HG02759 (cell line): ENCODE measurements at regions not wholly inside any gene's neighbourhood (a gene's known extent, or its start where the extent isn't known, plus 50 kb on each side); places are given as distances from the start of the nearest gene placed in this dataset.
"Not testable (repeated sequence)": the region's sequence is repeated elsewhere in the genome, so short reads cannot be mapped to it uniquely, and the experiment has no call there.

Experiments
- ATAC-seq: cut with Tn5 transposase; IDR thresholded peaks from one replicate; pipeline ENCODE4 v1.9.1; 2021; ENCODE audit warnings: mild to moderate bottlenecking, moderate library complexity; ENCODE audit not compliant: unreplicated experiment

DNA sequence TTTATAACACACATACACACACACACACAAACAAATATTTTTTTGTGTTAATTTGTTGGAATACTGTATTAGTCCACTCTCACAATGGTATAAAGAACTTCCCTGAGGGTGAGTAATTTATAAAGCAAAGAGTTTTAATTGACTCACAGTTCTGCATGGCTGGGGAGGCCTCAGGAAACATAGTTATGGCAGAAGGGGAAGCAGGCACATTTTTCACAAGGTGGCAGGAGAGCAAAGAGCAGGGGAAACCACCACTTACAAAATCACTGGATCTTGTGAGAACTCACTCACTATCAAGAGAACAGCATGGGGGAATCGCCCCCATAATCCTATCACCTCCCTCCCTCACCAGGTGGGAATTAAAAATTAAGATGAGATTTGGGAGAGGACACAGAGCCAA is 205.4 kb upstream of the PTPRD start:
- ATAC-seq, result no peak

DNA sequence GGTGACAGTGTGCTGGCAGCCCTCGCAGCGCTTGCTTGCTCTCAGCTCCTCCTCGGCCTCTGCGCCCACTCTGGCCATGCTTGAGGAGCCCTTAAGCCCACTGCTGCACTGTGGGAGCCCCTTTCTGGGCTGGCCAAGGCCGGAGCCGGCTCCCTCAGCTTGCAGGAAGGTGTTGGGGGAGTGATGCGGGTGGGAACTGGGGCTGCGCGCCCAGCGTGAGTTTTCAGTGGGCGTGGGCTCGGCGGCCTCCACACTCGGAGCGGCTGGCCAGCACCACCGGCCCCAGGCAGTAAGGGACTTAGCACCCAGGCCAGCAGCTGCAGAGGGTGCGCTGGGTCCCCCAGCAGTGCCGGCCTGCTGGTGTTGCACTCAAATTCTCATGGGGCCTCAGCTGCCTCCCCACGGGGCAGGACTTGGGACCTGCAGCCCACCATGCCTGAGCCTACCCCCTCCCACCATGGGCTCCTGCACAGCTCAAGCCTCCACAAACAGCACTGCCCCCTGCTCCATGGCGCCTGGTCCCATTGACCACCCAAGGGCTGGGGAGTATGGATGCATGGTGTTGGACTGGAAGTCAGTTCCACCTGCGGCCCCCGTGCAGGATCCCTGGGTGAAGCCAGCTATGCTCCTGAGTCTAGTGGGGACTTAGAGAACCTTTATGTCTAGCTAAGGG is 223.1 kb upstream of the PTPRD start:
- no peak for ATAC-seq

DNA sequence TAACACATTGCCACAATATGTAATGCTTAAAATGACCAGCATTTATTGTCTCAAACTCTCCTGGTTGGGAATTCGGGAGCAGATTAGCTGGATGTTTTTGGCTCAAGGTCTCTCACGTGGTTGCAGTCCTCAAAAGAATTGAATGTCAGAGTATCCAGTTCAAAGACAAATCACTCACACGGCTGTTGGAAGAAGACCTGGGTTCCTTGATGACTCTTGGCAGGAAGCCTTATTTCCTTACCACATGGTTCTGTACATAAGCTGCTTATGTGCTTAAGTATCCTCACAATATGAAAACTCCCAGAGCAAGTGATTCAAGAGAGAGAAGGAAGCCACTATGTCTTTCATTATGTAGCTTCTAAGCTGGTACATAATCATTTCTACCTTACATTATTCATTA is 230.3 kb upstream of the PTPRD start:
- no peak for ATAC-seq

- no peak for ATAC-seq
Measured at GRCh38 chr9:10855847-10856246, 243.0 kb upstream of the PTPRD start.

GRCh38 chr9:10858817-10859216 is 246.0 kb upstream of the PTPRD start:
- ATAC-seq, result no peak

DNA sequence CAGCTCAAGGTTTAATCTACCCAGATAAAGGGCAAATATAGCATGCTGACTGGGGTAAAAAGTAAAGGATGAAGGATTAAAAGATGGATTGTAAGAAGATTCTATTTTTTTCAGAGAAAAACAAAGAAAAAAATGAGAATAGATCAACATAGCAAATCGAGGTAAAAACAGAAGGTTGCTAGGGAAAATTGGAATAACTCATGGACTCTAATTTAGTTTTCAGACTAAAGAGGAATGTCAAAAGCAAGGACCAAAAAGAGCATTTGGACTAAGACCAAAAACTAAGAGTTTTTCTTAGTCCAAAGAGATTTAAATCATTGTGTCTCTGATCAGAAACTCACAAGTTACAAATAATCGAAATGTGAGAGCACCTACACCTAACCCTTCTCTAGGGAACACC is 250.7 kb upstream of the PTPRD start:
- no peak for ATAC-seq

- ATAC-seq, result no peak
Measured at GRCh38 chr9:10867194-10867593, 254.4 kb upstream of the PTPRD start.

DNA sequence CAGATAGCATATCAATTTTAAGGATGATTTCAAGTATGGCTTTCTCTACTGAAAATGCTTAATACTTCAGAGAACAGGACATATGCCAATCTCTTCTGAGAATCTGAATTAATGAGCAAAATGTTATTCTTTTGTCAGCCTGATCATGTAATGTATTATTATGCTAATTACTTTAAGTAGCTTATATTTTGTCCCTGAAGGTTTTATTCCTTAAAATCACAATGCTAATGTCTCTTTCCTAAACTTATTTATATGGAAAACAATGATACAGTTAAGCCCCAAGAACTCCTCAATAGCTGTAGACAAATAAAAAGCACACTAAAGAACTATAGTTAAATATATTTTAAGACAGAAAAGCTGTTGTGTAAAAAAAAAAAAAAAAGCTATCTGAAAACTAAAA is 256.9 kb upstream of the PTPRD start:
- ATAC-seq, result no peak

- no peak for ATAC-seq
Measured at GRCh38 chr9:10873999-10874398, 261.2 kb upstream of the PTPRD start.

DNA sequence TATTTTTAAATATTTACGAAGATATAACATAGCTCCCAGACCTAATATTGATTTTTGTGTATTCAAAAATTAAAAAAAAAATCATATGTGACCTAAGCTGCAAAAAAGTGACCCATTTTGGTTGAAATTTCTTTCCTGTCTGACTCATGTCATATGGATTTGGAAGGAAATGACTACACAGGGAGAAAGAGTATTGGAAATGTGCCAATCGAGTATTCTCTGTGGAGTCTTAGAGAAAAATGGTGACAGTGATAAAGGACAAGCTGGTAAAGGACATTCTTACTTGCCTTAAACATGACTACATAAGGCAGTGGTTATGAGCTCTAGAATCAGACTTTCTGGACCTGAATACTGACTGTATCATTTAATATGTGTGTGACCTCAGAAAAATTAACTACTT is 262.9 kb upstream of the PTPRD start:
- no peak for ATAC-seq

DNA sequence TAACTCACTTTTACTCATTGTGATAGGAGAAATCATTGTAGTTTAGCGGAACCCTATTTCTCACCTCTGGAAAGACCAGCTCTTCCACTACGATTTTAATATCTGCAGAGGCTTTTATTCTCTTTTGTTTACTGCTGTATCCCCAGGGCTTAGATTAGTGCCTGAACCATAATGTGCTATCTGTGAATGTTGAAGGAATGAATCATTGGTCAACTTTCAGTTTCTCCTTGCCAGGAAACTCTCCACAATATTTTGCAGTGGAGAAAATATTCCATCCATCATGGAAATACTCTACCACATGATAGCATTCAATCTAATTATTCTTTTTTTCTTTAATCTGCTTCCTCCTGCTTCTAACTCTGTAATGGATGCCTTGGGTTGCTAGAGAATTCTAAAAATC is 263.5 kb upstream of the PTPRD start:
- no peak for ATAC-seq

GRCh38 chr9:10890266-10890665 is 277.5 kb upstream of the PTPRD start:
- ATAC-seq, result not testable (repeated sequence)

- no peak for ATAC-seq
Measured at GRCh38 chr9:10899509-10899908, 286.7 kb upstream of the PTPRD start.

DNA sequence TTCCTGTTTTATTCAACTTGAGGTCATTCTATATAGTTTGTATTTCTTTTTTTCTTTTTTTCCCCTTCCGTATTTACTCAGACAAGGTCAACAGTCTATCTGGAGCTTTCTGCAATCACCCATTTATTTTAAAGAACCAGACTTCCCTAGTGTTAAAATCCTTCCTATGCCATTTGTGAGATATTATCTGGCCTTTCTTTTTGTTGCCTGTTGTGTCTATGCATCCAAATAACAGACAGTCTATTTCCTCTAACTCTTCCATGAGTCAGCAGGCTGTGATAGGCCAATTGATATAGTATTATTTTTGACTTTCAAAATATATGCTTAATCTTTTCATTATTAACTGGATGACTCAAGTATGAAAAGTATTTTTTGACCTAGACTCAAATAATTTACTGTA is 291.2 kb upstream of the PTPRD start:
- no peak for ATAC-seq

- no peak for ATAC-seq
Measured at GRCh38 chr9:10910779-10911178, 298.0 kb upstream of the PTPRD start.

DNA sequence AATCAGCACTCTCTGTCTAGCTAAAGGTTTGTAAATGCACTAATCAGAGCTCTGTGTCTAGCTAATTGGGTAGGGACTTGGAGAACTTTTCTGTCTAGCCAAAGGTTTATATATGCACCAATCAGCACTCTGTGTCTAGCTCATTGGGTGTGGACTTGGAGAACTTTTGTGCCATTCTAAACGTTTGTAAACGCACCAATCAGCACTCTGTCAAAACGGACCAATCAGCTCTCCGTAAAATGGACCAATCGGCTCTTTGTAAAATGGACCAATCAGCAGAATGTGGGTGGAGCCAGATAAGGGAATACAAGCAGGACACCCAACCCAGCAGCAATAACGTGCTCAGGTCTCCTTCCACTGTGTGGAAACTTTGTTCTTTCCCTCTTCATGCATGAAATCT is 298.6 kb upstream of the PTPRD start:
- no peak for ATAC-seq

DNA sequence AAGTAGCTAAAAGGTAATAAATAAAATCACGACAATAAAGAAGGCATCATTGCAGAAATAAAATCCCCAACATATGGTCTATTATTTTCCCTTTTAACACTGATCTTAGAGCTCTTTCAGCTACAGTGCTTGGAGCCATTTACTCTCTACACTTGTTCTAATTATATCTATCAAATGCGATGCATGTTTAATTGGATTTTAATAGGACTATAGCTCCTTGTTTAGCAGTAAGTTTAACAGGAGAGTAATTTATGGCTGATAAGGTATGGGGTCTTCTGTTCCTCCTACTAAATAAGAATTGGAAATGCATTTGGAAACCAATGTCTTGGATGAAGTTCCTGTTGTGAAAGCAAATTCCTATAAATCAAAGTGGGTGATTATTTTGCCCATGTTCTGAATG is 304.2 kb upstream of the PTPRD start:
- ATAC-seq, result no peak

DNA sequence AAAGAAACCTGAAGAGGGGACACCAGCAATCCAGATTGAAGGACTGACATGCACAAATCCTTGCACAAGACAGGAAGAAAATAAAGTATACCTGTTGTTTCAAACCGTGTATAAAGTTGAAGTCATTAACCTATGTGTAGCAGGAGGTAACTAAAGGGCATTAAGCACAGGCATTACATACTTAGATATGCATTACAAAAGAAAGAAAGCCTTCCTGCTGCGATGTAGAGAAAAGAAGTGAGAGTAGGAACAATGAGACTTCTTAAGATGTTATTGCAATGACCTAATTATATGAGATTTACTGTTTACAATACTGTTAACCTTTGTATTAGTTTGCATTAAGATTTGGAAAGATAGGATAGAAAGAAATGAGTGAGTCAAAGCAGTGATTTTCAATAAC is 308.9 kb upstream of the PTPRD start:
- ATAC-seq, result no peak

- no peak for ATAC-seq
Measured at GRCh38 chr9:10925896-10926295, 313.1 kb upstream of the PTPRD start.

- no peak for ATAC-seq
Measured at GRCh38 chr9:10928372-10928771, 315.6 kb upstream of the PTPRD start.

DNA sequence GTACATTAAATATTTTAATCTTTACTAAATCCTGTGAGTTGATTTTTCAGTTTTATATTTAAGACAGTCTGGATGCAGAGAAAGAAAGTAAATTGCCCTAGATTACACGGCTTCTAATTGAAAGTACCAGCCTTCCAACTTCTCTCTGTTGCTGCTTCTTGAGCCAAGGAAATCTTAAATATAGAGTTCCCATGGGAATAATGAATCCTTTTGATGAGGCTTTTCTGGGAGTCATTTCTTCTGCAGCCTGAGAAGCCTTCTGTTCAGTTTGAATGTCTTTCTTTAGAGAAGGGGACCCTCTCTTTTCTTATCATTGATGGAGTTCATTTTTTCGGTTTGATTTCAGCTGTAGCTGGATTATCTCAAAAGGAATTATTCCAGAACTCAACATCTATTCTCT is 317.3 kb upstream of the PTPRD start:
- ATAC-seq, result no peak

DNA sequence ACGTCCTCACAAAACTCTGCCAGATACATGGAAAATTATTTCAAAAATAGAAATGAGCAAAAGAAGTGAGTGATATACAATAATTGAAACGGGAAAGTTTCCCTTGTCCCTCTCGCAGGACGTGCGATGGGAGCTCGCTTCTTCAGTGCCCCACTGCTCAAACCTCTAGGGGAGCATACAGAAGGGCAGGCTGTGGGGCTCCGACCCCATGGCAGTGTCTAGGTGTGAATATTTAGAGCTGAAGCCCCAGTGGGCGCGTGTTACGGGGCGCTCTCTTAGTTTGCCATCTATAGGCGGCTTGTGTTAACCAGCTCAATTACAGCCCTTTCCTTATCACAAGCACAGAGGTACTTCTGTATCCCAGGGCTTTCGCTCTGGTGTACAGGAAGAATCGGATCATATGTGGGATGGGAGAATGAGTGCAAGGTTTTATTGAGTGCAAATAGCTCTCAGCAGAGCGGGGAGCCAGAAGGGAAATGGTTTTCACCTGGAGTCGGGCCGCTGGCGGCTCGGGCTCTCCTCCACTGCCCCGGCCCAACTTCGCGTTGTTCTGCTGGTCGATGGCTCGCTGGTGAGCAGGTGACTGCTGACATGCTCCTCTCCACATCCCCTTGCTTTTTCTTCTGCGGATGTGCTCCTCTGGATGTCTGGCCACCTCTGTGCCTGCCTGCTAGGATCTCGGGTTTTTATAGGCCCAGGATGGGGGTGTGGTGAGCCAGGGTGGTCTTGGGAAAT is 334.0 kb upstream of the PTPRD start:
- ATAC-seq, result no peak

GRCh38 chr9:10957878-10958277 is 345.1 kb upstream of the PTPRD start:
- ATAC-seq, result no peak
